ENCODE measurements at regions not wholly inside any gene's neighbourhood (a gene's known extent, or its start where the extent isn't known, plus 50 kb on each side); places are given as distances from the start of the nearest gene placed in this dataset.
"Not testable (repeated sequence)": the region's sequence is repeated elsewhere in the genome, so short reads cannot be mapped to it uniquely, and the experiment has no call there.

GRCh38 chr5:67997148-67997547, 218.4 kb upstream of the PIK3R1 start:
- POLR2A ChIA-PET = no interaction called here
- CTCF ChIA-PET = no interaction called here

GRCh38 chr5:67996596-67996995, 219.0 kb upstream of the PIK3R1 start:
- POLR2A ChIA-PET = no interaction called here
- CTCF ChIA-PET = no interaction called here

- CTCF ChIA-PET = no interaction called here
- POLR2A ChIA-PET = no interaction called here
Observed at GRCh38 chr5:67992923-67993322, 222.6 kb upstream of the PIK3R1 start.

GRCh38 chr5:67989456-67989855, 226.1 kb upstream of the PIK3R1 start:
- ChIA-PET POLR2A (no interaction called here), CTCF (interaction anchor here (0.6 kb wide), 1 partner anchor 672 kb away, joined by 3 read pairs; no protein-coding TSS in a partner anchor)

DNA sequence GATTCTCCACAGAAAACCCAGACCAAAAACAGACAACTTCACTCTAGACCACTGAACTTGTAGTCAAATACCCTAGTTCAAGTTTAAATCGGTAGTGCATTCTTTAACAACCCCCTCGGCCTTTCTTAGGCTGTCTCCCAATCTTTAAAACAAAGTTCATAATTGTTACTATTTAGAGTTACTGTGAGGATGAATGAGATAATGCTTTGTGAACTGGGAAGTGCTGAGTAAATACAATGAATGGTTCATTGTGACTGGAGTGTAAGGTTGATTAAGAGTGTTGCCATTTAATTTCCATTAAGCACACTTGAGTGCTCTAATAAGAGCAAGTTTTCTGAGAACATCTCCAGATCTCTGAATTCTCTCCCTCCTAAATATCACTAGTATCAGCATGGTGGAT, 228.8 kb upstream of the PIK3R1 start:
- ChIA-PET CTCF (no interaction called here), POLR2A (no interaction called here)

DNA sequence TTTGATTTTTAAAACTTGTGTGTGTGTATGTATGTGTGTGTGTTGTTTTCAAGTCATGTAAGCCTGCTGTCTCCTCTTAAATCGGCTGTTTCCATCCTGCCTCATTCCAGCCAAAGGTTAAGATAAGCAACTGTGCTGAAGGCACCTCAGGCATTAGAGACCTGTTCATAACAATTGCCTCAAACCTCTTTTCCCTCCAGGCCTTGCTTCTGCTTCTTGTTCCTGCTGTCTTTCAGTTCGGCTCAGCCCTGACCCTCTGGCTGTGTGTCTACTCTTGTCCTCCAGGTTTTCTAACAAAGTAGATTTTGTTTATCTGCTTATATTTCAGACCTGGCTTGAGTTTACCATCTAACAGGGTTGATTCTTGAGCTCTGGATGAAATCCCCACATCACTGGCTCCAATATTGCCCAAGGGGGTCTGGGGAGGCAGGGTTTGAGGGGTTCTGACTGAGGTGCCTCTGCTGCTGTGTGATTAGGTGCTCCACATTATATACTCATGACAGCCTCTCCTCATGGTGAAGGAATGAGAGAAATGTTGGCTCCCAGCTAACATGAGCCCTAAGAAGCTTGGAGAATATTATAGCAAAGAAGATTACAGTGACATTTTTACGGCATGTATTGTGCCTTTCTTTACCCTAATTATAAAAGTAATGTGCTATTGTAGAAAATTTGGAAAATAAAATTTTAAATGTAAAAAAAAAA, 229.7 kb upstream of the PIK3R1 start:
- POLR2A ChIA-PET = no interaction called here
- CTCF ChIA-PET = no interaction called here

DNA sequence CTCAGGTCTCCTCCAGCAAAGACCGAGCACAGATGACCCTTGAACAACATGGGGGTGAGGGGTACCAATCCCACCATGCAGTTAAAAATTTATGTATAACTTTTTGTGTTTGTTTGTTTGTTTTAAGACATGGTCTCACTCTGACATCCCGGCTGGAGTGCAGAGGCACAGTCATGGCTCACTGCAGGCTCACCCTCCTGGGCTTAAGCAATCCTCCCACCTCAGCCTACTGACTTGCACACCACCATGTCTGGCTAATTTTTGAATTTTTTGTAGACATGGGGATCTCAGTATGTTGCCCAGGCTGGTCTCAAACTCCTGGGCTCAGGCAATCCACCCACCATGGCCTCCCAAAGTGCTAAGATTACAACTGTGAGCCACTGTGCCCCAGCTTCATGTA, 231.0 kb upstream of the PIK3R1 start:
- ChIA-PET CTCF (no interaction called here), POLR2A (no interaction called here)

DNA sequence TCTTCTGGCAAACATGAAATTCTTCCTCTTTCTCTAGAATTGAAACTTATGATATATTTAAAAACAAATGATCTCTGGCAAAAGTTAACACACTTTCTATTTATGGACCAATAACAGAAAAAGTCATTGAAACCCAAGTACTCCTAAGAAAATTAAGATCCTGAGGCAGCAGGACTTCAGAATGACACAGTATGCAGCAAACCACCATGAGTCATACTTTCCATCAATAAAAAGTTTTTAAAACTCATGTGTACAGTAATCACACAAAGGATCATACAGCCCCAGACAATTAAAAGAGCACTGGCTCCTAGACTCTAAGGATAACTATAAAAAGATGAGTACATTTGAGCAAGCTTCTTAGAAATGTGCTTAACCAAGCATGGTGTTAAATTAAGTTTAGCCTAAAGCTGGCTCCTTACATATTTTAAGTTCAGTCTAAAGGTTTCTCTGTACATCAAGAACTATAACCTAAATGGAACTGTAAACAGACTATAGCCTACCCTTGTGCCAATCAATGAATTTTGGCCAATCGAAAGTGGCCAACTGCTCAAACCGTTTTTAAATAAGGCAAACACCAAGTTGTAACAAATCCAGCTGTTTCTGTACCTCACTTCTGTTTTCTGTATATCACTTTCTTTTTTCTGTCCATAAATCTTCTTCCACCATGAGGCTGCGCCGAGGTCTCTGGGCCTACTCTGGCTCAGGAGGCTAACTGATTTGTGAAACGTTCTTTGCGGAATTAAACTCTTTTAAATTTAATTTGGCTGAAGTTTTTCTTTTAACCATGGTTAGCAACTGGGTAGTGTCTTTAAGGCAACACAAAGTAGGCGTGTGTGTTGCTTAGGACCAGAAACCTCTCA, 232.1 kb upstream of the PIK3R1 start:
- CTCF ChIA-PET = no interaction called here
- POLR2A ChIA-PET = no interaction called here

DNA sequence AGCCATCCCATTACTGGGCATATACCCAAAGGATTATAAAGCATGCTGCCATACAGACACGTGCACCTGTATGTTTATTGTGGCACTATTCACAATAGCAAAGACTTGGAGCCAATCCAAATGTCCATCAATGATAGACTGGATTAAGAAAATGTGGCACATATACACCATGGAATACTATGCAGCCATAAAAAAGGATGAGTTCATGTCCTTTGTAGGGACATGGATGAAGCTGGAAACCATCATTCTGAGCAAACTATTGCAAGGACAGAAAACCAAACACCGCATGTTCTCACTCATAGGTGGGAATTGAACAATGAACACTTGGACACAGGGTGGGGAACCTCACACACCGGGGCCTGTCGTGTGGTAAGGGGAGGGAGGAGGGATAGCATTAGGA, 233.4 kb upstream of the PIK3R1 start:
- POLR2A ChIA-PET, CTCF ChIA-PET: not testable (repeated sequence)

DNA sequence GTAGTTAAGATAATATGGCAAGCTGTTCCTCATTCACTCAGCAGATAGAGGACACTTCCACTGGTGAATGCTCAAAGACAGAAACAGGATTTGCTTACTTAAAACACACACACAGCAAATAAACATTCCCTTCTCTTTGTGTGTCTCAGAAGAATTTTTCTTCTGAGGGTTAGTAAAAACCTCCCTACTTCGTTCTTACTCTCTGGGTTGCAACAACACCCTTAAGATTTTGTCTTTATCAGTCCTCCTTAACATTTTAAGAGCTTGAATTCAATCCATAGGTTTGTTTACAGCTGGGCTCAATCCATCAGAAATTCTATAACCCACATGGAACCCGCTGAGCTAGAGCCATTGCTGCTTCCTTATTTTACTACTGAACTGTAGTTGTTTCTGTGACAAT, 237.4 kb upstream of the PIK3R1 start:
- CTCF ChIA-PET = no interaction called here
- POLR2A ChIA-PET = no interaction called here

DNA sequence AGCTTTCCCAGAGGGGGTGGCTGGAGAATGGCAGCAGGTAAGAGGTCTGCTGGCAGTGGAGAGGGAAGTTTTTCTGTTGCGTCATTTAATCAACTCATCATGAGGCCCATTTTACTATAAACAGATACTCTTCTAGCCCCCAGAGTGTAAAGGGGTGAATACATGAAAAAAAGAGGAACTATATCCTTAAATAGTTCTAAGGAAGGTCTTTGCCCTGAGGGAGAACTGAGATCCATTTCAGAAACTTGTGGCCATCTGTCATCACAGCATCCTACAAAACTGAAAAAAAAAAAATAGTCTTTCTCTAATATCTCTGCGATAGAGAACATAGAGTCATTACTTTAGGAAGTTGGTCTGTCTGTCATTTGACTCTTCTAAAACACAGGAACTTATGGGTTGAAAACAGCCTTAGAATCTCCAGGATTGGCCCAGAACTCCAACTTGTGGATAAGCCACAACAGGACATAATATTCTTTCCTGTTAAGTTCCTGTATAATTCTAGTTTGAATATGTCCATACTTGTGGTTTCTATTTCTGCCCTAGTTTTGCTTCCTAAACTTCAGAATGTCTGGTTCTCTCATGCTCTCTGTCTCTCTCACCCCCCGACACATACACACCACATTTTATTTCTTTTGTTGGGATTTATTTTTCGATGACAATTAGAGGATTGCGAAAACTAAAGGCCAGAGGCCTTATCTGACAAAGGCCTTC, 238.5 kb upstream of the PIK3R1 start:
- ChIA-PET POLR2A (no interaction called here), CTCF (no interaction called here)

- ChIA-PET POLR2A (no interaction called here), CTCF (no interaction called here)
Observed at GRCh38 chr5:67976181-67976580, 239.4 kb upstream of the PIK3R1 start.

GRCh38 chr5:67974471-67974870, 241.1 kb upstream of the PIK3R1 start:
- POLR2A ChIA-PET = no interaction called here
- CTCF ChIA-PET = interaction anchor here (0.6 kb wide), 1 partner anchor 618 kb away, joined by 3 read pairs; no protein-coding TSS in a partner anchor

DNA sequence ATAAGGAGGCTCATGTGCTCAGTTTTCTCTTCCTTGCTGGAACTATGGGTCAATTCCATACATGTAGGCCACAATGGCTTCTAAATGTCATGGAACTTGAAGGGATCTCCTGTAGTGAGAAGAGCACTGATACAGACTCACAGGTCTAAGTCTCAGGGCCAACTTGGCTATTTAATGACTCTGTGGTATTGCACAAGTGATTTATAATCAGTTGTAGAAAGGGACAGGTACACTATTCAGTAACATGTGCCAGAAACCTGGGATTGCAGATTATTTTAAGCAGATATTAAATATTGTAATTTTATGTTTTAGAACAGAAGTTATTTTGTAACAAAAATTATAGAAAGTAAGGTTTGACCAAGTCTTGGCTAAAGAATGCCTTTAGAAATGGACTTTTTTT, 241.5 kb upstream of the PIK3R1 start:
- ChIA-PET POLR2A (no interaction called here), CTCF (no interaction called here)

DNA sequence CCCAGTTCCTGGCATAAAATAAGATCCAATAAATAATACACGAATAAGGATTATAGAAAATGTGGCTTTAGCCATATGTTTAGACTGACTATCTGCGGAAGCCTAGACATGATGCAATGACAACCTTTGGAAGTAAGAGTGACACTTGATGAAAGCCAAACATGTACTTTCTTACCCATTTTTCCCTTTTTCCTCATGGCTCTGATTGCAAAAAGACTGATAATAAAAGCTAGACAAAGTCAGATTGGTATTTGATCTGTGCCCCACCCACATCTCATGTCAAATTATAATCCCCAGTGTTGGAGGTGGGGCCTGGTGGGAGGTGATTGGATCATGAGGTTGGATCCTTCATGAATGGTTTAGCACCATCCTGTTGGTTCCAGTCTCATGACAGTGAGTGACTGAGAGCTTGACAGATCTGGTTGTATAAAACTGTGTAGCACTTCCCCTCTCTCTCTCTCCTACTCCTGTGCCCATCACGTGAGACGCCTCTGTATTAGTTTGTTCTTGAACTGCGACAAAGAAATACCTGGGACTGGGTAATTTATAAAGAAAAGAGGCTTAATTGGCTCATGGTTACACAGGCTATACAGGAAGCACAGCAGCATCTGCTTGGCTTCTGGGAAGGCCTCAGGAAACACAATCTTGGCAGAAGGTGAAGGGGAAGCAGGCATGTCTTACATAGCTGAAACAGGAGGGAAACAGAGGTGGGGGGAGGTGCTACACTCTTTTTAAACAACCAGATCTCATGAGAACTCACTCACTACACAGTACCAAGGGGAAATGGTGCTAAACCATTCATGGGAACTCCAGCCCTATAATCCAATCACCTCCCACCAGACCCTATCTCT, 243.4 kb upstream of the PIK3R1 start:
- POLR2A ChIA-PET = no interaction called here

DNA sequence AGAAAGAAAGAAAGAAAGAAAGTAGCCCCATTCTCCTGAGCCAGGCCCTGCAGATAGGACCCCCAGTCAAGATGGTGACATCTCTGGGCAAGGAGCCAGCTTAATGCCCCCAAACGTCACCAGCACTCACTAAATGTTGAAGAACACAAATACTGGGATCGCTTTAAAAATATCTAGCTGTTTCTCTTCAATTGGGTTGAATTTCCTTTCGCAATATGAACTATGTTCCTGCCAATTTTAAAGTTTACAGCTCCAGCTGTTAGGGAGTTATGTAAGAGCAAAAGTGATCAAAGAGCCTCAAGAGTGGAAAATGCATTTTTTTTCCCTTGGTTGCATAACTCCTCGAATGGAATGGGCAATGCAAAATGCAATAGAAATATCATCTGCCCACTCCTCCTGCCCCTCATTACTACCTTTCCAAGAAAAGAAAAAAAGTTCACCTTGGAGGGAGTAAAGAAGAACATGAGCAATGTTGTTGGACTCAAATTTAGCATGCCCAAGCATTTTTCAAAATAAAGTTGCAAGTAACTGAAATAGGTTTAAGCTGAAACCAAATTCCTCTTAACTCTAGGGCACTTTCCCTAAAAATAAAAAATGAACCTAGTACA, 244.2 kb upstream of the PIK3R1 start:
- CTCF ChIA-PET = no interaction called here

More for the DNA sequence above, 243.4 kb upstream of the PIK3R1 start:
- CTCF ChIA-PET = no interaction called here

GRCh38 chr5:67969631-67970030, 245.9 kb upstream of the PIK3R1 start:
- ChIA-PET POLR2A (no interaction called here), CTCF (no interaction called here)

More for the DNA sequence above, 244.2 kb upstream of the PIK3R1 start:
- POLR2A ChIA-PET = no interaction called here

- ChIA-PET CTCF (no interaction called here), POLR2A (no interaction called here)
Observed at GRCh38 chr5:67969176-67969575, 246.4 kb upstream of the PIK3R1 start.

DNA sequence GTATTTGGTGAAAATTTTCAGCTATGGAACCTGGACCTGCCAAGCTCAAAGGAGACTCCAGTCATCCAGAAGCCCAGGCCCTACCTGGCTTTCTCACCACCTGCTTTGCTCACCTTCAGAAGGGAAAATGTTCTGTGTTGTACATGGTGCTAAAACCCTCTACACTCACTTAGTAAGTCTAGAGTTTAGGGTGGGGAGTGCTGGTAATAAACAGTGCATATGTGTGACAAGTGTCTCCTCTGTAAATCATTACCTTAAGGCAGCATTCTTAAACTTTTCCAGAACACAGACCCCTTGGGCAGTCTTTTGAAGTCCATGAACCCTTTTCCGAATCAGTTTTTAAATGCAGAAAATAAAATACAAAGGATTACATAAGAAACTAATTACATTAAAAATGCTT, 248.8 kb upstream of the PIK3R1 start:
- POLR2A ChIA-PET = no interaction called here
- CTCF ChIA-PET = no interaction called here

DNA sequence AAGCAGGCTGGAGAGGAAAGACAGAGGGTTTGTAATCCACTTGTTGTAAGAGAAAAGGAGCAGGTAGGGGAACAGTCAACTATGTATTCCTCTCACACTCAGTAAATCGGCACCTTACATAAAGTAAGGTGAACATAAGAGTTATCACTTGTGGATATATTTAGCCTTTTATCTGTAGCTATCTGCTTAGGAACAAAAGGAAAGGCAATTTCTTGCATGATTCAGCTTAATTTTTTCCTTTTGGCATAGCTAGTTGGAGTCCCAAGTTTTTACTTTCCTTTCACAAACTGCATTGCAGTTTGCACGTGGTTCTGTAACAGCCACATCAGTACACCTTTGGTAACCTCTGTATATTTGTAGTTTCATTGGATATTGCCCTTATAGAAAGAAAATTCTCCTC, 250.9 kb upstream of the PIK3R1 start:
- ChIA-PET CTCF (no interaction called here), POLR2A (no interaction called here)

Measured in activated CD8-positive, alpha-beta memory T cell treated with anti-CD3 and anti-CD28 coated beads for 36 hours (primary cell).